ENCODE measurements at regions not wholly inside any gene's neighbourhood (a gene's known extent, or its start where the extent isn't known, plus 50 kb on each side); places are given as distances from the start of the nearest gene placed in this dataset.

DNA sequence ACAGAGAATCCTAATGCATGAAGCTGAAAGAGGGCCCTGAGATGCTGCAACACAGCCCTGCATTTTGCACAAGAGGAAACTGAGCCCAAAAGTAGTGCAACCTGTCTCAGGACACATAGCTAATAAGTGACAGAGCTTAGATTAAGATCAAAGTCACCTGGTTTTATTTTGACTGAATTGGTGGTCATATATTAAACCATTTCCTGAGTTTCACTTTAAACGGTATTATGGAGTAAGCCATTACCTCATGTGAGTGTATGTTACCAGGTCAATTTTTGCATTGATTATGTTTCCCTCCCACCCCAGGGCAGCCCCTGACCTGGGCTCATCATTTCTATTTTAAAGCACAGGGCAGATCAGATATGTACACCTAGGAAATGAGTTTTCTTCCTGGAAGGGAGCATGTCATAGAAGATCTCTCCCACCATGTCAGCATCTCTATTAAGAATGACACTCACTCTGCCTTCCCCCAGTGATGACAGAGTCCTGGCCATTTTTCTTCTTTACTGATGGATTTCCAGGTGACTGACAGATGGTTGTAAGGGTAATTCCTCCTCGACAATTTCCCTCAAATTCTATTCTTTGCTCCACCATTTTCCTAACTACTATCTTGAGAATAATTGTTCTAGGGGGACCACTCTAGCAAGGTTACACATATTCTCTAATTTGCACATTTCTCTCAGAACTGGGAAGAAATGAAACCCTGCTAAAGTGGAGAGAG is 441.3 kb upstream of the SLC14A2 start:
- Histone ChIP-seq H3K36me3 (replicated peaks in 1 of 2; ENCODE audit: control insufficient read depth in 1 of 2, insufficient read depth in 2 of 2, low read length in 2 of 2) (no peaks in the 10 kb centered on the region), H3K4me3 (replicated peaks in 1 of 3; ENCODE audit: low read depth in 2 of 3, low read length in 3 of 3) (no peak overlapping the region), H3K9ac (ENCODE audit: insufficient read depth, low read length, poor library complexity, severe bottlenecking) (no peak overlapping the region), H3K4me2 (replicated peaks; ENCODE audit: extremely low read depth, low read length, poor library complexity, severe bottlenecking) (no peak overlapping the region), H3K79me2 (ENCODE audit: insufficient read depth, low read length) (no peaks in the 10 kb centered on the region), H2AFZ (ENCODE audit: insufficient read depth, low read depth, low read length, poor library complexity, severe bottlenecking) (no peak overlapping the region), H4K20me1 (ENCODE audit: insufficient read depth, low read length) (no peaks in the 10 kb centered on the region), H3K4me1 (ENCODE audit: control insufficient read depth in 1 of 2, insufficient read depth in 2 of 2, low read length in 2 of 2) (peaks cover 9 to 11% of the 10 kb centered on the region in 2 donors), H3K27me3 (ENCODE audit: control insufficient read depth in 2 of 2, insufficient read depth in 2 of 2, low read length in 2 of 2) (no peaks in the 10 kb centered on the region), H3K9me3 (replicated peaks in 1 of 2; ENCODE audit: control insufficient read depth in 1 of 2, insufficient read depth in 1 of 2, low read length in 2 of 2) (no peaks in the 10 kb centered on the region), H3K27ac (ENCODE audit: low read depth in 1 of 2, low read length in 2 of 2) (no peak overlapping the region)
- H3K4me1 Mint-ChIP-seq = peaks cover 15% of the 10 kb centered on the region
- no peaks in the 10 kb centered on the region for H3K36me3 Mint-ChIP-seq
- TF ChIP-seq, protein P1, sequence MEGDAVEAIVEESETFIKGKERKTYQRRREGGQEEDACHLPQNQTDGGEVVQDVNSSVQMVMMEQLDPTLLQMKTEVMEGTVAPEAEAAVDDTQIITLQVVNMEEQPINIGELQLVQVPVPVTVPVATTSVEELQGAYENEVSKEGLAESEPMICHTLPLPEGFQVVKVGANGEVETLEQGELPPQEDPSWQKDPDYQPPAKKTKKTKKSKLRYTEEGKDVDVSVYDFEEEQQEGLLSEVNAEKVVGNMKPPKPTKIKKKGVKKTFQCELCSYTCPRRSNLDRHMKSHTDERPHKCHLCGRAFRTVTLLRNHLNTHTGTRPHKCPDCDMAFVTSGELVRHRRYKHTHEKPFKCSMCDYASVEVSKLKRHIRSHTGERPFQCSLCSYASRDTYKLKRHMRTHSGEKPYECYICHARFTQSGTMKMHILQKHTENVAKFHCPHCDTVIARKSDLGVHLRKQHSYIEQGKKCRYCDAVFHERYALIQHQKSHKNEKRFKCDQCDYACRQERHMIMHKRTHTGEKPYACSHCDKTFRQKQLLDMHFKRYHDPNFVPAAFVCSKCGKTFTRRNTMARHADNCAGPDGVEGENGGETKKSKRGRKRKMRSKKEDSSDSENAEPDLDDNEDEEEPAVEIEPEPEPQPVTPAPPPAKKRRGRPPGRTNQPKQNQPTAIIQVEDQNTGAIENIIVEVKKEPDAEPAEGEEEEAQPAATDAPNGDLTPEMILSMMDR (IDR thresholded peaks at IDR 0.05) = no peak
- WGBS (ENCODE audit: insufficient coverage) = no CpG with 5 or more reads among the region's 2 CpGs
- no peak overlapping the region for H3K27ac Mint-ChIP-seq
- H3K9me3 Mint-ChIP-seq = peaks cover 0 to 10% (median 2%) of the 10 kb centered on the region in 7 donors
- DNase-seq = no peak
- no peak overlapping the region for H3K4me3 Mint-ChIP-seq
- H3K27me3 Mint-ChIP-seq (ENCODE audit: low read depth in 3 of 3) = peaks cover 0 to 1% (median 0%) of the 10 kb centered on the region in 3 donors
- intact Hi-C loops (cut with micrococcal nuclease) = no loop called here

DNA sequence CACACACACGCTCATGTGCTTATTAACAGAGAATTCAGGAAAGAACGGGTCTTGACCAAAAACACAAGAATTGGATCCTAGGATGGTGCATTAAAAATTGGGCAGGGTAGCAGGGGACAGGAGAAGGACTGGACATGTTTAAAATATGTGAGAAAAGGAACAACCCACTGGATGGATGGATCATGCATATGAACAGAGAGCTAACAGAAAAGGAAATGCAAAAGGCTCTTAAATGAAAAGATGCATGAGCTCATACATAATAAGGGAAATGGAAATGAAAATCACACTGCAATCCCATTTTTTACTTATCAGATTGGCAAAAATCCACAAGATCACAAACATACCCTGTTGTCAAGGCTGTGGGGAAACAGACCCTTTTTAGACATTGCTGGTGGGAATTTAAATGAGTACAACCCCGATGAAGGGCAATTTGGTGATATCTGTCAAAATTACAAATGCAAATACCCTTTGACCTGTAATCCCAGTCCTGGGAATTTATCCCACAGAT is 440.6 kb upstream of the SLC14A2 start:
- Mint-ChIP-seq H3K36me3 (no peaks in the 10 kb centered on the region), H3K4me3 (no peak overlapping the region), H3K4me1 (peaks cover 8% of the 10 kb centered on the region), H3K27me3 (ENCODE audit: low read depth in 3 of 3) (peaks cover 0 to 1% (median under 1%) of the 10 kb centered on the region in 3 donors), H3K27ac (no peak overlapping the region), H3K9me3 (peaks cover 0 to 10% (median 2%) of the 10 kb centered on the region in 7 donors)
- H3K9ac ChIP-seq (ENCODE audit: insufficient read depth, low read length, poor library complexity, severe bottlenecking) = no peak overlapping the region
- no peaks in the 10 kb centered on the region for H3K9me3 ChIP-seq (replicated peaks in 1 of 2; ENCODE audit: control insufficient read depth in 1 of 2, insufficient read depth in 1 of 2, low read length in 2 of 2)
- peaks cover 3 to 4% of the 10 kb centered on the region in 2 donors for H3K4me1 ChIP-seq (ENCODE audit: control insufficient read depth in 1 of 2, insufficient read depth in 2 of 2, low read length in 2 of 2)
- H3K27ac ChIP-seq (ENCODE audit: low read depth in 1 of 2, low read length in 2 of 2) = no peak overlapping the region
- H3K4me2 ChIP-seq (replicated peaks; ENCODE audit: extremely low read depth, low read length, poor library complexity, severe bottlenecking) = no peak overlapping the region
- WGBS (ENCODE audit: insufficient coverage) = no CpG with 5 or more reads among the region's 3 CpGs
- no peak for DNase-seq
- TF ChIP-seq, protein P1 (IDR thresholded peaks at IDR 0.05) = no peak
- no peaks in the 10 kb centered on the region for H3K36me3 ChIP-seq (replicated peaks in 1 of 2; ENCODE audit: control insufficient read depth in 1 of 2, insufficient read depth in 2 of 2, low read length in 2 of 2)
- no peak overlapping the region for H3K4me3 ChIP-seq (replicated peaks in 1 of 3; ENCODE audit: low read depth in 2 of 3, low read length in 3 of 3)
- no peaks in the 10 kb centered on the region for H3K27me3 ChIP-seq (ENCODE audit: control insufficient read depth in 2 of 2, insufficient read depth in 2 of 2, low read length in 2 of 2)
- H2AFZ ChIP-seq (ENCODE audit: insufficient read depth, low read depth, low read length, poor library complexity, severe bottlenecking) = no peak overlapping the region
- H3K79me2 ChIP-seq (ENCODE audit: insufficient read depth, low read length) = no peaks in the 10 kb centered on the region
- no peaks in the 10 kb centered on the region for H4K20me1 ChIP-seq (ENCODE audit: insufficient read depth, low read length)
- intact Hi-C loops (cut with micrococcal nuclease) = no loop called here
